H1 (cell line): ENCODE measurements at regions not wholly inside any gene's neighbourhood (a gene's known extent, or its start where the extent isn't known, plus 50 kb on each side); places are given as distances from the start of the nearest gene placed in this dataset.
A peak's percentile ranks its signal among the peaks of the same experiment; 100 is the strongest.

Source experiments
- CTCF ChIA-PET: fragments of 300-600 bp; sonication (Branson Sonifier 250); formaldehyde crosslinking; loops from one replicate; lab custom pipeline; 2021; ENCODE audit not compliant: partially characterized antibody; lab: Charles Lee
- POLR2A ChIA-PET: fragments of 300-600 bp; sonication (Branson Sonifier 250); formaldehyde crosslinking; loops from one replicate; lab custom pipeline; 2021; ENCODE audit warnings: inconsistent platforms; ENCODE audit not compliant: partially characterized antibody; lab: Charles Lee
- DNase-seq, 2 experiments: peaks; one replicate each; pipeline versions ENCODE4 v3.0.0 to v3.0.0-alpha.2; 2010 to 2022; ENCODE audit warnings: low spot score in 2 of 2, low read depth in 1 of 2, mixed read lengths in 1 of 2
- FAIRE-seq: peaks from 2 replicates; lab custom pipeline; 2011; peaks lifted over from hg19 to GRCh38; lab: Jason Lieb, UNC
- H2AFZ ChIP-seq: 2 replicates; pipeline ENCODE4 v1.8.1; 2012; ENCODE audit warnings: low read length, inconsistent platforms
- H2AK5ac ChIP-seq: 2 replicates; pipeline ENCODE4 v1.6.1; 2013; ENCODE audit warnings: low read depth, low read length
- H2BK120ac ChIP-seq: replicated peaks from 2 replicates; pipeline ENCODE3; 2013; ENCODE audit warnings: low read depth, low read length, inconsistent platforms
- H2BK12ac ChIP-seq: 2 replicates; pipeline ENCODE4 v1.6.1; 2013; ENCODE audit warnings: low read depth, low read length
- H2BK15ac ChIP-seq: 2 replicates; pipeline ENCODE4 v1.6.1; 2013; ENCODE audit warnings: low read length
- H2BK20ac ChIP-seq: 2 replicates; pipeline ENCODE4 v1.6.1; 2013; ENCODE audit warnings: low read length
- H2BK5ac ChIP-seq: 2 replicates; pipeline ENCODE4 v1.6.1; 2013; ENCODE audit warnings: low read depth, low read length
- H3K14ac ChIP-seq: 2 replicates; pipeline ENCODE4 v1.6.1; 2013; ENCODE audit warnings: inconsistent platforms; ENCODE audit not compliant: insufficient read length
- H3K18ac ChIP-seq: 2 replicates; pipeline ENCODE4 v1.6.1; 2013; ENCODE audit warnings: low read length; ENCODE audit errors: extremely low read depth
- H3K23ac ChIP-seq: 2 replicates; pipeline ENCODE4 v1.6.1; 2013; ENCODE audit warnings: inconsistent platforms; ENCODE audit not compliant: insufficient read length
- H3K23me2 ChIP-seq: 2 replicates; pipeline ENCODE4 v1.6.1; 2013; ENCODE audit warnings: low read depth, low read length
- H3K27ac ChIP-seq: 2 replicates; pipeline ENCODE4 v1.6.1; 2011; ENCODE audit warnings: low read depth, low read length, inconsistent platforms
- H3K27me3 ChIP-seq, 4 experiments: replicated peaks in 1 of 4; 1 replicate in 1 of 4; 2 replicates in 3 of 4; pipeline versions ENCODE4 v1.6.1 to v1.8.1; 2011 to 2013; ENCODE audit warnings: low read length in 3 of 4, mild to moderate bottlenecking in 3 of 4, inconsistent platforms in 2 of 4, mixed read lengths in 2 of 4, moderate library complexity in 1 of 4; ENCODE audit not compliant: control insufficient read depth in 3 of 4, insufficient read depth in 3 of 4; ENCODE audit errors: extremely low read depth in 1 of 4
- H3K36me3 ChIP-seq, 4 experiments: 2 replicates each; pipeline versions ENCODE4 v1.6.1 to v1.8.1; 2011 to 2013; ENCODE audit warnings: mild to moderate bottlenecking in 4 of 4, low read length in 3 of 4, moderate library complexity in 2 of 4, control low read depth in 1 of 4, inconsistent platforms in 1 of 4; ENCODE audit not compliant: insufficient read depth in 4 of 4, control insufficient read depth in 2 of 4
- H3K4ac ChIP-seq: replicated peaks from 2 replicates; pipeline ENCODE3; 2013; ENCODE audit warnings: low read length, low read depth, mixed read lengths, inconsistent platforms; ENCODE audit not compliant: insufficient read length
- H3K4me1 ChIP-seq, 4 experiments: replicated peaks in 1 of 4; 1 replicate in 1 of 4; 2 replicates in 3 of 4; pipeline versions ENCODE4 v1.6.1 to v1.8.1; 2011 to 2013; ENCODE audit warnings: low read length in 3 of 4, inconsistent platforms in 2 of 4, mixed read lengths in 1 of 4; ENCODE audit not compliant: insufficient read depth in 4 of 4, control insufficient read depth in 3 of 4
- H3K4me2 ChIP-seq, 2 experiments: 2 replicates each; pipeline versions ENCODE4 v1.6.1 to v1.8.1; 2011 to 2013; ENCODE audit warnings: low read depth in 2 of 2, low read length in 2 of 2, control low read depth in 1 of 2, inconsistent platforms in 1 of 2, mild to moderate bottlenecking in 1 of 2; ENCODE audit not compliant: insufficient read depth in 1 of 2
- H3K4me3 ChIP-seq, 4 experiments: fragments of 200-600, 300-600 bp in 1 of 4; sonication (generic), shearing (Covaris generic), sonication (Bioruptor Twin) in 1 of 4; 2 replicates each; pipeline versions ENCODE4 v1.5.1 to v1.8.1; 2011 to 2016; ENCODE audit warnings: low read length in 4 of 4, low read depth in 3 of 4, control low read depth in 2 of 4, inconsistent platforms in 2 of 4, mild to moderate bottlenecking in 2 of 4, mixed read lengths in 1 of 4, moderate library complexity in 1 of 4; ENCODE audit not compliant: insufficient read depth in 2 of 4; ENCODE audit errors: extremely low read depth in 1 of 4
- H3K56ac ChIP-seq: replicated peaks from 2 replicates; pipeline ENCODE3; 2013; ENCODE audit warnings: low read depth, mild to moderate bottlenecking, mixed read lengths, low read length, inconsistent platforms; ENCODE audit not compliant: insufficient read length
- H3K79me1 ChIP-seq: 2 replicates; pipeline ENCODE4 v1.6.1; 2013; ENCODE audit warnings: low read depth, low read length, control low read depth
- H3K79me2 ChIP-seq, 2 experiments: 2 replicates each; pipeline versions ENCODE4 v1.6.1 to v1.8.1; 2012 to 2013; ENCODE audit warnings: low read length in 2 of 2, mild to moderate bottlenecking in 2 of 2, inconsistent platforms in 1 of 2; ENCODE audit not compliant: insufficient read depth in 2 of 2, control insufficient read depth in 1 of 2
- H3K9ac ChIP-seq, 4 experiments: replicated peaks in 1 of 4; 1 replicate in 1 of 4; 2 replicates in 3 of 4; pipeline versions ENCODE4 v1.6.1 to v1.8.1; 2011 to 2013; ENCODE audit warnings: low read depth in 3 of 4, low read length in 3 of 4, control low read depth in 2 of 4, mild to moderate bottlenecking in 2 of 4, moderate library complexity in 2 of 4, inconsistent platforms in 1 of 4; ENCODE audit errors: extremely low read depth in 1 of 4
- H3K9me3 ChIP-seq, 2 experiments: 2 replicates each; pipeline versions ENCODE4 v1.6.1 to v1.8.1; 2012 to 2013; ENCODE audit warnings: mild to moderate bottlenecking in 2 of 2, moderate library complexity in 2 of 2, control low read depth in 1 of 2, inconsistent platforms in 1 of 2, low read depth in 1 of 2, low read length in 1 of 2, mixed read lengths in 1 of 2; ENCODE audit not compliant: insufficient read depth in 2 of 2
- H4K20me1 ChIP-seq, 2 experiments: replicated peaks in 1 of 2; 2 replicates each; pipeline versions ENCODE3 to v1.8.1; 2011 to 2013; ENCODE audit warnings: inconsistent platforms in 2 of 2, low read length in 2 of 2, mild to moderate bottlenecking in 1 of 2; ENCODE audit not compliant: insufficient read depth in 2 of 2, control insufficient read depth in 1 of 2
- H4K5ac ChIP-seq: 2 replicates; pipeline ENCODE4 v1.6.1; 2013; ENCODE audit warnings: low read length, low read depth, mixed read lengths, inconsistent platforms; ENCODE audit not compliant: insufficient read length
- H4K8ac ChIP-seq: 2 replicates; pipeline ENCODE4 v1.8.0; 2013; ENCODE audit warnings: mild to moderate bottlenecking, moderate library complexity, low read length, inconsistent platforms; ENCODE audit not compliant: insufficient read depth; ENCODE audit errors: extremely low read depth
- H4K91ac ChIP-seq: replicated peaks from 2 replicates; pipeline ENCODE3; 2013; ENCODE audit warnings: low read length, mixed read lengths, inconsistent platforms; ENCODE audit not compliant: insufficient read length
- BCL11A ChIP-seq, 2 experiments: IDR thresholded peaks; one replicate each; pipeline ENCODE4 v1.6.1; 2011; ENCODE audit warnings: low read depth in 2 of 2, low read length in 2 of 2, mild to moderate bottlenecking in 2 of 2
- FOSL1 ChIP-seq: IDR thresholded peaks from 2 replicates; pipeline ENCODE4 v1.6.1; 2011; ENCODE audit warnings: mild to moderate bottlenecking, low read depth, low read length, moderate library complexity; ENCODE audit not compliant: insufficient read depth
- MAX ChIP-seq: IDR thresholded peaks from 2 replicates; pipeline ENCODE4 v1.6.1; 2012; ENCODE audit warnings: inconsistent platforms
- SAP30 ChIP-seq: fragments of 300-600 bp; sonication (generic); IDR thresholded peaks from 2 replicates; pipeline ENCODE4 v1.7.1; 2012; ENCODE audit warnings: low read length, moderate library complexity, mild to moderate bottlenecking, inconsistent platforms; ENCODE audit not compliant: insufficient read depth, insufficient replicate concordance
- TEAD4 ChIP-seq: IDR thresholded peaks from 2 replicates; pipeline ENCODE4 v1.6.1; 2012; ENCODE audit warnings: low read depth, low read length, inconsistent platforms, mixed read lengths

- Histone ChIP-seq H2AFZ (peak overlapping the region; percentile 48; the same call in 1 of the 2 replicates), H4K91ac (no peak overlapping the region), H3K18ac (no peak overlapping the region), H2BK15ac (no peak overlapping the region), H3K4ac (no peak overlapping the region), H2BK12ac (no peak overlapping the region), H3K14ac (no peak overlapping the region), H3K9ac (no peak overlapping the region), H3K27me3 (no peaks in the 10 kb centered on the region), H3K4me3 (no peak overlapping the region), H3K9me3 (no peaks in the 10 kb centered on the region), H3K27ac (no peak overlapping the region), H3K23me2 (no peaks in the 10 kb centered on the region), H3K23ac (no peak overlapping the region), H2BK120ac (no peak overlapping the region), H3K36me3 (no peaks in the 10 kb centered on the region), H2AK5ac (no peak overlapping the region), H2BK5ac (no peak overlapping the region), H3K79me2 (no peaks in the 10 kb centered on the region), H4K5ac (no peak overlapping the region), H4K8ac (no peak overlapping the region), H3K4me1 (peaks cover 2 to 6% (median 4%) of the 10 kb centered on the region in 4 experiments; a peak in 4 of 7 replicates), H2BK20ac (no peak overlapping the region), H4K20me1 (no peaks in the 10 kb centered on the region), H3K56ac (no peak overlapping the region), H3K4me2 (no peak overlapping the region), H3K79me1 (no peaks in the 10 kb centered on the region)
- ChIA-PET POLR2A (no interaction called here), CTCF (interaction anchor here (0.7 kb wide), 1 partner anchor 294 kb away, joined by 3 read pairs; no protein-coding TSS in a partner anchor)
- DNase-seq = peak in 1 of 2 experiments; percentile 7
- no peak for FAIRE-seq
- TF ChIP-seq BCL11A (IDR thresholded peaks at IDR 0.05; ENCODE audit: low read depth in 2 of 2, low read length in 2 of 2) = no peak
- no peak for TF ChIP-seq FOSL1
- no peak for TF ChIP-seq TEAD4
- no peak for TF ChIP-seq MAX
- TF ChIP-seq SAP30 = no peak
These were observed 335.7 kb upstream of the CDH7 start for GRCh38 chr18:65415098-65415497.
